Bronchial epithelial cell (primary cell): ENCODE measurements at regions not wholly inside any gene's neighbourhood (a gene's known extent, or its start where the extent isn't known, plus 50 kb on each side); places are given as distances from the start of the nearest gene placed in this dataset.

Experiments
- DNase-seq: peaks from one replicate; pipeline ENCODE4 v3.0.0-alpha.2; 2010; ENCODE audit warnings: low read depth
- FAIRE-seq: peaks from 2 replicates; lab custom pipeline; 2011; peaks lifted over from hg19 to GRCh38; lab: Jason Lieb, UNC
- H3K27me3 ChIP-seq: 2 replicates; pipeline ENCODE4 v1.5.1; 2011; ENCODE audit warnings: low read length; ENCODE audit not compliant: control insufficient read depth, insufficient read depth
- H3K36me3 ChIP-seq: 2 replicates; pipeline ENCODE4 v1.5.1; 2011; ENCODE audit warnings: low read length; ENCODE audit not compliant: control insufficient read depth, insufficient read depth
- H3K4me3 ChIP-seq: 2 replicates; pipeline ENCODE4 v1.5.1; 2011; ENCODE audit warnings: mild to moderate bottlenecking, low read depth, low read length, control low read depth
- CTCF ChIP-seq: IDR thresholded peaks from 2 replicates; pipeline ENCODE4 v1.5.1; 2011; ENCODE audit warnings: mild to moderate bottlenecking, moderate library complexity, low read length, control low read depth, inconsistent platforms; ENCODE audit not compliant: insufficient read depth, severe bottlenecking

- Histone ChIP-seq H3K4me3 (no peak overlapping the region), H3K27me3 (peaks cover 3% of the 10 kb centered on the region), H3K36me3 (no peaks in the 10 kb centered on the region)
- DNase-seq (no peak), FAIRE-seq (no peak)
- no peak for TF ChIP-seq CTCF
Observed at GRCh38 chr17:72268431-72268830, 147.6 kb downstream of the SOX9 start.

GRCh38 chr17:72270273-72270924 lies 149.6 kb downstream of the SOX9 start:
- no peak for TF ChIP-seq CTCF
- FAIRE-seq (no peak), DNase-seq (no peak)
- Histone ChIP-seq H3K27me3 (peaks cover 3% of the 10 kb centered on the region), H3K4me3 (no peak overlapping the region), H3K36me3 (no peaks in the 10 kb centered on the region)

GRCh38 chr17:72271603-72272002 lies 150.8 kb downstream of the SOX9 start:
- no peak for TF ChIP-seq CTCF
- no peak overlapping the region for H3K4me3 ChIP-seq
- H3K36me3 ChIP-seq: no peaks in the 10 kb centered on the region
- FAIRE-seq: no peak
- no peak for DNase-seq
- H3K27me3 ChIP-seq: peaks cover 3% of the 10 kb centered on the region

GRCh38 chr17:72273289-72274056 lies 152.7 kb downstream of the SOX9 start:
- Histone ChIP-seq H3K4me3 (no peak overlapping the region), H3K36me3 (no peaks in the 10 kb centered on the region), H3K27me3 (peaks cover under 1% of the 10 kb centered on the region)
- peak; percentile 89 for DNase-seq
- FAIRE-seq: peak; percentile 92
- no peak for TF ChIP-seq CTCF

GRCh38 chr17:72274614-72275013 lies 153.8 kb downstream of the SOX9 start:
- FAIRE-seq: no peak
- no peak for TF ChIP-seq CTCF

More at GRCh38 chr17:72274614-72275013, 153.8 kb downstream of the SOX9 start:
- no peaks in the 10 kb centered on the region for H3K36me3 ChIP-seq
- no peak for DNase-seq
- no peak overlapping the region for H3K4me3 ChIP-seq
- no peaks in the 10 kb centered on the region for H3K27me3 ChIP-seq
